HepG2 (cell line): ENCODE measurements at regions not wholly inside any gene's neighbourhood (a gene's known extent, or its start where the extent isn't known, plus 50 kb on each side); places are given as distances from the start of the nearest gene placed in this dataset.
"Not testable (repeated sequence)": the region's sequence is repeated elsewhere in the genome, so short reads cannot be mapped to it uniquely, and the experiment has no call there.

Experiments
- BRCA1 ChIP-seq: sonication (generic); formaldehyde crosslinking; IDR thresholded peaks from 2 replicates; pipeline ENCODE4 v1.4.0; 2020; ENCODE audit warnings: missing genetic modification reagents
- JUND ChIP-seq: sonication (generic); formaldehyde crosslinking; IDR thresholded peaks from 2 replicates; pipeline ENCODE4 v1.8.0; 2022; ENCODE audit warnings: mild to moderate bottlenecking, missing genetic modification reagents
- NKX3-1 ChIP-seq: sonication (generic); formaldehyde crosslinking; IDR thresholded peaks from 2 replicates; pipeline ENCODE4 v1.5.0; 2020; ENCODE audit warnings: missing genetic modification reagents
- POLR2A ChIP-seq, 2 experiments: IDR thresholded peaks; 2 replicates each; pipeline ENCODE4 v1.6.1; 2011; ENCODE audit warnings: low read depth in 2 of 2, low read length in 2 of 2, mild to moderate bottlenecking in 1 of 2, moderate library complexity in 1 of 2; ENCODE audit not compliant: insufficient read depth in 1 of 2
- SMC3 ChIP-seq: IDR thresholded peaks from 2 replicates; pipeline ENCODE4 v1.6.1; 2011; ENCODE audit warnings: low read length, improper control_type of control experiment
- SNAPC5 ChIP-seq: sonication (generic); formaldehyde crosslinking; IDR thresholded peaks from 2 replicates; pipeline ENCODE4 v1.8.1; 2023; ENCODE audit warnings: mild to moderate bottlenecking, missing genetic modification reagents, borderline replicate concordance
- ZFP36L2 ChIP-seq: sonication (generic); formaldehyde crosslinking; IDR thresholded peaks from 2 replicates; pipeline ENCODE4 v1.4.0; 2020; ENCODE audit warnings: missing genetic modification reagents
- ZFX ChIP-seq: sonication (generic); formaldehyde crosslinking; IDR thresholded peaks from 2 replicates; pipeline ENCODE4 v1.4.0; 2020; ENCODE audit warnings: mild to moderate bottlenecking, low read depth, missing genetic modification reagents, moderate library complexity

GRCh38 chr5:92631237-92631701 is 949.8 kb downstream of the NR2F1-AS1 start:
- not testable (repeated sequence) for TF ChIP-seq BRCA1 (CRISPR knock-in tag); ZFP36L2 (CRISPR knock-in tag); SMC3; POLR2A (IDR thresholded peaks at IDR 0.05; ENCODE audit: insufficient read depth in 1 of 2, low read depth in 2 of 2, low read length in 2 of 2); NKX3-1 (CRISPR knock-in tag); SNAPC5; JUND (CRISPR knock-in tag); ZFX
